B cell (primary cell): ENCODE measurements at regions not wholly inside any gene's neighbourhood (a gene's known extent, or its start where the extent isn't known, plus 50 kb on each side); places are given as distances from the start of the nearest gene placed in this dataset.

ENCODE experiments used
- EZH2 ChIP-seq: IDR thresholded peaks from 2 replicates; pipeline ENCODE4 v1.6.1; 2012; ENCODE audit warnings: borderline replicate concordance, low read depth, mild to moderate bottlenecking, moderate library complexity, low read length; ENCODE audit not compliant: insufficient read depth, poor library complexity, severe bottlenecking
- TF ChIP-seq, protein P1 (sequence below): fragments of 200-600 bp; IDR thresholded peaks from one replicate; pipeline ENCODE4 v1.8.0; 2022; ENCODE audit warnings: antibody characterized with exemption, mild to moderate bottlenecking

DNA sequence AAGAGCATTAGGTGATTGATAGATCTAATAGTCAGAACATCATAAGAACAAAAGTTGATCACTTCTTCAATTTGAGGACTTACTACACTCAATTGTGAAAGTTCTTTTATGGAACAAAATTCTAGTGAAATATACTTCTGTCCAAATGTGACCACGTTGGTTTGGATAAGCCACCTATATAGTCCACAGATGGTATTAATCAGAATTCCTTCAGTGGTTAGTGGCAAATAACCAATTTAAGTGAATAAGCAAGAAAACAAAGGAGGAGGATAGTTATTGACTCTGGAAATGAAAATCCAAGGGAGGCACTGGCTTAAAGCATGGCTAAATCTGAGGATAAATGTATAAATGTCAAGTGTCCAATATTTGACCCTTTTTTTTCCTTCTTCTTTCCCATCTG, 268.5 kb upstream of the MARCKS start:
- TF ChIP-seq, protein P1, sequence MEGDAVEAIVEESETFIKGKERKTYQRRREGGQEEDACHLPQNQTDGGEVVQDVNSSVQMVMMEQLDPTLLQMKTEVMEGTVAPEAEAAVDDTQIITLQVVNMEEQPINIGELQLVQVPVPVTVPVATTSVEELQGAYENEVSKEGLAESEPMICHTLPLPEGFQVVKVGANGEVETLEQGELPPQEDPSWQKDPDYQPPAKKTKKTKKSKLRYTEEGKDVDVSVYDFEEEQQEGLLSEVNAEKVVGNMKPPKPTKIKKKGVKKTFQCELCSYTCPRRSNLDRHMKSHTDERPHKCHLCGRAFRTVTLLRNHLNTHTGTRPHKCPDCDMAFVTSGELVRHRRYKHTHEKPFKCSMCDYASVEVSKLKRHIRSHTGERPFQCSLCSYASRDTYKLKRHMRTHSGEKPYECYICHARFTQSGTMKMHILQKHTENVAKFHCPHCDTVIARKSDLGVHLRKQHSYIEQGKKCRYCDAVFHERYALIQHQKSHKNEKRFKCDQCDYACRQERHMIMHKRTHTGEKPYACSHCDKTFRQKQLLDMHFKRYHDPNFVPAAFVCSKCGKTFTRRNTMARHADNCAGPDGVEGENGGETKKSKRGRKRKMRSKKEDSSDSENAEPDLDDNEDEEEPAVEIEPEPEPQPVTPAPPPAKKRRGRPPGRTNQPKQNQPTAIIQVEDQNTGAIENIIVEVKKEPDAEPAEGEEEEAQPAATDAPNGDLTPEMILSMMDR, result no peak
- no peak for TF ChIP-seq EZH2
